SIG-M5 treated with dmso at 0.1 percent for 504 hours (cell line): ENCODE measurements at regions not wholly inside any gene's neighbourhood (a gene's known extent, or its start where the extent isn't known, plus 50 kb on each side); places are given as distances from the start of the nearest gene placed in this dataset.
"Not testable (repeated sequence)": the region's sequence is repeated elsewhere in the genome, so short reads cannot be mapped to it uniquely, and the experiment has no call there.

Experiments used
- DNase-seq: peaks from one replicate; lab custom pipeline; 2025; ENCODE audit not compliant: unreplicated experiment; lab: John Stamatoyannopoulos, UW

DNA sequence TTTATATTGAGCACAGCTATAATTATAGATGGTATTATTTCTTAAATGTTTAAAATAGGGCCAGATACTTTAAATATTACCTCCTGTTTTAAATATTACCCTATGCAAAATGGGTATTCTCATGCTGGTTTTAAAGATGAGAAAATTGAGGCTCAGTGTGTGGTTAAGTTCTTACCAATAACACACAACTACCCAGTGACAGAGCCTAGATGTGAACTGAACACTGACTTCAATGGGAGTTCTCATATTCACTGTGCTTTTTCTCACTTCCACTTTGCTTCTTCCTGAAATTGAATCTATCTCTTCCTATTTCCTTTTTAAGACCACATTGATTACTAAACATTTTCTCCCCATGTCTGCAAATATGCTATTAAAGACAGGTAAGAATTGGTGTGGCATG, 135.8 kb upstream of the TUSC1 start:
- no peak for DNase-seq

DNA sequence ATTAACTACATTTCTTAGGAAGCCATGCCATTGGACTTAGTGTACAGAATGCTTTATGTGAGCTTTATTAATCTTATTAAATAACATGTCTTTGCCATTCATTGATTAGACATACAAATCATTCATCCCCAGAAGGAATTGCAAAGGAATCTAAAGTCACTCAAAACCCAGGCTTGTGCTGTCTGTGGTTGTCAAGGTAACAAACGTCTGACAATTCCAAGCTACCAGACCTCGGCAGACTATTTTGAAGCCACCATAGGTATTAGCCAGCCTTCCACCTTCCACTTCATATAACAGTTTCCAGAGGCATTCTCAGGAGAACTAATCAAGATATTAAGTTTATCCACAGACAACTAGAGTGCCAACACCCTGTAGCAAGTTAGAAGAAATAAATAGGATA, 135.2 kb upstream of the TUSC1 start:
- no peak for DNase-seq

DNA sequence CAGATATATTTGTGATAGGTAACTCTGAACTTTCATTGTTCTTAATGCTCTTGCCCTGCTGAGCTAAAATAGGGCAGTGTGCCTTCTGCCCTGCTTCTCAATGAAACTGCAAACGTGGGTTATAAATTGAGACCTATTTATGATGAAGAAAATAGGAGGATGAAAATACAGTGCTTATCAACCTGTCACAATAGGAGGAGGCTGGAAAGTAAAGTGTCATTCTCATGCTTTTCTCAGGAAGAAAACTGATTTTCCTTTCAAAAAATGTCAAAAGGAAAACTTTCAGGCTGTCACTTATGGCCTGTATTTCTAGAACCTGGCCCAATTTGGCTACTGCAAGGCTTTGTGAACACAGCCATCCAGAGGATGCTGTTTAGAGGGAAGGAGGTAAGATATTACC, 130.3 kb upstream of the TUSC1 start:
- no peak for DNase-seq

DNA sequence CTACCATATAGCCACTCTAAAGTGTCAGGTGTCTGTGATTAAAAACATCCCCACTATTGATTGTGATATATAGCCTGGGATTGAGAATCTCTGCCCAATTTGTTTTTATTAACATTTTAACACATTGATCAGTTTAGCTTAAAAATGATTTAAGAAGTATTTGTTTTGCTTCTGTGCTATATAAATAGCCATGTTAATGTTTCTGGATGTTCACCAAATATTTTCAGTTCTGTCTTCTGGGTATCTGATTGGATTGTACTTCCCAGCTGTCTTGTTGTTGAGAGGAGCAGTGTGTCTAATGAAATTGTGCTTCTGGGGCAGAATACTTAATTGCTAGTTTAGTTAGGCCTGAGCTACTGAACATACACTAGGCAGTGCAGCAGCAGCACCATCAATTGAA, 126.6 kb upstream of the TUSC1 start:
- DNase-seq = no peak

DNA sequence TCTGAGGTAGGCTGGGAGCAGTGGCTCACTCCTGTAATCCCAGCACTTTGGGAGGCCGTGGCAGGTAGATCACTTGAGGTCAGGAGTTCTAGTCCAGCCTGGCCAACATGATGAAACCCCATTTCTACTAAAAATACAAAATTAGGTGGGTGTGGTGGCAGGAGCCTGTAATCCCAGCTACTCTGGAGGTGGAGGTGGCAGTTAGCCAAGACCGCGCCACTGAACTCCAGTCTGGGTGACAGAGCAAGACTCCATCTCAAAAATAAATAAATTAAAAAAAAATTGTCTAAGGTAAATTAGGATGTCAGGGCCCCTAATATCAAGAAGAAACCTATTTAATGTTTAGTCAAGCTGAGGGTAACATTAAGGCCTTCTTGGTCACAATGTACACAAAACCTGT, 123.7 kb upstream of the TUSC1 start:
- DNase-seq = not testable (repeated sequence)

DNA sequence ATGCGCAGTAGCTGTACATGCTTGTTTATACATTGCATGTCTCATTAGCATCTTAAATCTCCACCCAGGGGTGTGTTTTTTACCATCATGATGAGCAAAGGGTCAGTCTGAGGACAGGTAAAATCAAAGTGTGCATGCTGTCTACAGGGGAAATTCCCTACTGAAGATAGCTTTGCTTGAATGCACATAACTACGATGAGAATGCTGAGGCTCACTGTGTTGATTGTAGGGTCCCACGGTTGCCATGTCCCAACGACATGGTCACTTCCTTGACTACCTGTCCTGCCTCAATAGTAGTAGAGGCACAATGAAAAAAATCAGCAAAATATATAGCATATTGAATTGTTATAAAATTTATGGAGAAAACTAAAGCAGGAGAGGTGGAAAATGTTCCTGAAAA, 95.6 kb upstream of the TUSC1 start:
- DNase-seq = no peak

DNA sequence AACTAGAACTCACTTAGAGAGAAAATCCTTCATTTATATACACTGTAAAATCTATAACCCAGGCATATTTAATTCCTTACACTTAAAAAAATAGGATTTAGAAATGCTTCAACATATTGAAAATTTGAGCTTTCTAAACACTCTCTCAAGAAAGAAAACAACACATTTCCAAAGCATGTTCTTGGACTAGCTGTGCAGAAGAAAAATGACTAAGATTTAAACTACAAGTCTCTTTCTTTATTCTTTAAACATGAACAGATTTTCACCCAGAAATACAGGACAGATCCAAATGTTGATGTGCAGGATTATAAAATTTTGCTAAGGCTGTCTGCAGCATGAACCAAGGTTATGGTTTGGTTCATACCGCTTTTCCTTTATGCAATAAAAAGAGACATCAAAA, 77.7 kb upstream of the TUSC1 start:
- no peak for DNase-seq

DNA sequence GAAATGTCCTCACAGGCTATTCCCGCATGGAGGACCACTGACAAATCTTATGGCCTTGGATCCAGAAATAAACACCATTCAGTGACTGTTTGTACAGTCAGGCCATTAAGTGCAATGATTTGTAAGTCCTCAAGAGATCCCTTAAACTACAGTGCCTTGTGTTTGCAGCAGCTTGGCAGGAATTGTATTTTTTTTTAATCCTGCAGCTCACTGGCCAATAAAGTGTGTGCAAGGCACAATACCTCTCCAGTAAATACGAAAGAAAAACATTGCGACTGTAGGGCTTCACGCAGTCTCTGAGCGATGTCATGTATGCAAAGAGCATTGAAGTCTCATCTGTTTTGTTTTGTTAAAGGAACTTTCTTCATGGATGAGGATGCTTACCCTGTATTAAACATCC, 74.2 kb upstream of the TUSC1 start:
- DNase-seq = no peak

DNA sequence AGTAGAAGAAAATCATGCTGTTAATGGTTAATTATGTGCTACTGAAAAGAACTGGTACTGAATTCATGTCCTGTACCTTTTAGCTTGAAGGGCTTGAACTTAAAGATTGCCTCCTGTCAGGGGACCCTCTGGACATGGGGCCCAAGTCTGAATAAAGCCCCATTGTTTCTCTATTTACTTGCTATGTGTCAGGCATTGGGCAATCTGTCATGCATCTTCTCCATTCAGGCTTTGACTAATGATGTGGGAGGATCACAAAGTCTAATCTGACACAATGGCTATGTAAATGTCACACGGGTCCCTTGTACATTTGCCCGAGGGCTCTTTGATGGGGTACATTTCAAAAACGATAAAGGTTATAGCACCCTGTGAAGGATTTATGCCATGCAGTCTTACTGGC, 64.0 kb upstream of the TUSC1 start:
- no peak for DNase-seq

DNA sequence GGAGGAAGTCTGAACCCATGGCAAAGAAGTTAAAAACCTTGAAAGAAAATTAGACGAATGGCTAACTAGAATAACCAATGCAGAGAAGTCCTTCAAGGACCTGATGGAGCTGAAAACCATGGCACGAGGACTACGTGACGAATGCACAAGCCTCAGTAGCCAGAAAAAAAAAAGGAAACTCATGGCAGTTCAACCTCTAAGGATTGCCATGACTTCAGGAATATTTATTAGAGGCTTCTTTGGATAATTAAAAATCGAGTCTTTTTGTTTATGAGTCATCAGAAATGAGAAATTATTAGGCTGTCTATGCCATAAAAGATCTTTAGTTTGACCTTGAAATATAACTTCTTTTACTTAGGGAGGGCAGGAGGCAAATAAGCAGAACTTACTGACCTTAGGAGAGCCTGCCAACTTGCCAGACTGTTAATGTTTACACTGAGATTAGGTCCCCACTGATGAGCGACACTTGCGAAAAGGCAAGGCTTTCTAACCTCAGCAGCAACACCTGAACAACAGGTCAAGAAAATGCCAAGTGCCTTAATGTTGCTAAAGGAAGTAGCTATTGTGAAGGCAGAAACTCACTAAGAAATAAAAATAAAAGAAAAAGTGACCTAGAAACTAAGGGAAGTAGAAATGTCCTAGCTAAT, 55.2 kb upstream of the TUSC1 start:
- DNase-seq = no peak

DNA sequence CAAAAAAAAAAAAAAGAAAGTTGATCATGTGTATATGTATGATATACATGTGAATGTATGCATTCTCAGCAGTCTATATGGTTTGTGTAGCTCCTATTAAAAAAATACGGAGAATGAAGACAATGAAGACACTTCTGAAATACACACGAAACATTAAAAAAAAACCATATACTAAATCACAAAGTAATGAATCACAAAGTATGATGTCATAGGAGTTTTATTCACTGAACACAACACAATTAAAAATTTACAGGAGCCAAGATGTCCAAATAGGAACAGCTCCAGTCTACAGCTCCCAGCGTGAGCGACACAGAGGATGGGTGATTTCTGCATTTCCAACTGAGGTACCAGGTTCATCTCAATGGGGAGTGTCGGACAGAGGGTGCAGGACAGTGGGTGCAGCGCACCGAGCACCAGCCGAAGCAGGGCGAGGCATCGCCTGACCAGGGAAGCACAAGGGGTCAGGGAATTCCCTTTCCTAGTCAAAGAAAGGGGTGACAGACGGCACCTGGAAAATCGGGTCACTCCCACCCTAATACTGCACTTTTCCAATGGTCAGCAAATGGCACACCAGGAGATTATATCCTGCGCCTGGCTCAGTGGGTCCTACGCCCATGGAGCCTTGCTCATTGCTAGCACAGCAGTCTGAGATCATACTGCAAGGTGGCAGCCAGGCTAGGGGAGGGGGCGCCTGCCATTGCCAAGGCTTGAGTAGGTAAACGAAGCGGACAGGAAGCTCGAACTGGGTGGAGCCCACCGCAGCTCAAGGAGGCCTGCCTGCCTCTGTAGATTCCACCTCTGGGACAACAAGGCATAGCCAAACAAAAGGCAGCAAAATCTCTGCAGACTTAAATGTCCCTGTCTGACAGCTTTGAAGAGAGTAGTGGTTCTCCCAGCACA, 53.9 kb upstream of the TUSC1 start:
- not testable (repeated sequence) for DNase-seq
